Esophagus muscularis mucosa (tissue), 4 donors: ENCODE measurements at regions not wholly inside any gene's neighbourhood (a gene's known extent, or its start where the extent isn't known, plus 50 kb on each side); places are given as distances from the start of the nearest gene placed in this dataset.

ENCODE experiments used
- DNase-seq: peaks from one replicate; pipeline ENCODE4 v3.0.0-alpha.2; 2017; ENCODE audit errors: extremely low spot score
- H3K27ac ChIP-seq, 4 donors: fragments of 200-600 bp; sonication (generic); replicated peaks in 1 of 4; 1 replicate in 3 of 4; 2 replicates in 1 of 4; pipeline ENCODE4 v1.5.1; 2016 to 2019; ENCODE audit warnings: mild to moderate bottlenecking in 1 of 4
- H3K27me3 ChIP-seq, 4 donors: fragments of 200-600 bp; sonication (generic); one replicate each; pipeline versions ENCODE4 v1.5.1 to v1.6.0; 2016 to 2019
- H3K36me3 ChIP-seq, 4 donors: fragments of 200-600 bp; sonication (generic); one replicate each; pipeline ENCODE4 v1.5.1; 2016 to 2019
- H3K4me1 ChIP-seq, 4 donors: fragments of 200-600 bp; sonication (generic); one replicate each; pipeline ENCODE4 v1.5.1; 2016 to 2019
- H3K4me3 ChIP-seq, 4 donors: fragments of 200-600 bp; sonication (generic); 1 replicate in 2 of 4; 2 replicates in 2 of 4; pipeline ENCODE4 v1.5.1; 2016 to 2019; ENCODE audit warnings: mild to moderate bottlenecking in 4 of 4, moderate library complexity in 1 of 4
- H3K9me3 ChIP-seq, 4 donors: fragments of 200-600 bp; sonication (generic); 1 replicate in 3 of 4; 2 replicates in 1 of 4; pipeline ENCODE4 v1.5.1; 2016 to 2019
- CTCF ChIP-seq, 3 experiments: fragments of 200-600 bp in 2 of 3; fragments of 450-650 bp in 1 of 3; sonication (generic) in 2 of 3; IDR thresholded peaks; one replicate each; pipeline ENCODE4 v1.5.1; 2017 to 2019; ENCODE audit warnings: antibody characterized with exemption in 3 of 3, mild to moderate bottlenecking in 2 of 3, moderate library complexity in 1 of 3
- EP300 ChIP-seq: sonication (generic); formaldehyde crosslinking; IDR thresholded peaks from one replicate; pipeline ENCODE4 v1.6.1; 2017; ENCODE audit warnings: antibody characterized with exemption
- POLR2A ChIP-seq: fragments of 450-650 bp; IDR thresholded peaks from one replicate; pipeline ENCODE4 v1.6.1; 2017; ENCODE audit warnings: antibody characterized with exemption, moderate library complexity, mild to moderate bottlenecking, low read depth
- POLR2AphosphoS5 ChIP-seq, 2 donors: sonication (generic); formaldehyde crosslinking; IDR thresholded peaks; one replicate each; pipeline ENCODE4 v1.6.1; 2017; ENCODE audit warnings: antibody characterized with exemption in 2 of 2
- WGBS: methylation state at CpG from one replicate; pipeline ENCODE4 v1.1.5; 2018; 5-methylcytosine and 5-hydroxymethylcytosine counted together
- intact Hi-C: fragments of 100-400 bp; cut with DNase I; formaldehyde crosslinking; loops from one replicate; pipeline ENCODE4 v1.15.1; 2023

- WGBS = 90% methylated on average over 2 of the region's 2 CpGs
- Histone ChIP-seq H3K9me3 (no peaks in the 10 kb centered on the region), H3K36me3 (no peaks in the 10 kb centered on the region), H3K4me3 (no peak overlapping the region), H3K27me3 (no peaks in the 10 kb centered on the region), H3K27ac (no peak overlapping the region), H3K4me1 (no peaks in the 10 kb centered on the region)
- intact Hi-C loops = no loop called here
- no peak for TF ChIP-seq POLR2AphosphoS5 (IDR thresholded peaks at IDR 0.05)
- TF ChIP-seq EP300 = no peak
- no peak for TF ChIP-seq CTCF (IDR thresholded peaks at IDR 0.05)
- TF ChIP-seq POLR2A = no peak
- no peak for DNase-seq
These were observed 611.1 kb downstream of the CDH9 start for GRCh38 chr5:26427281-26427680.

GRCh38 chr5:26419987-26420386 lies 618.4 kb downstream of the CDH9 start:
- no peak for TF ChIP-seq POLR2AphosphoS5 (IDR thresholded peaks at IDR 0.05)
- no peak for TF ChIP-seq POLR2A
- TF ChIP-seq EP300 = no peak
- no peak for TF ChIP-seq CTCF (IDR thresholded peaks at IDR 0.05)
- intact Hi-C loops = no loop called here

GRCh38 chr5:26416911-26417310 lies 621.5 kb downstream of the CDH9 start:
- Histone ChIP-seq H3K27ac (no peak overlapping the region), H3K4me3 (no peak overlapping the region), H3K4me1 (no peaks in the 10 kb centered on the region), H3K36me3 (no peaks in the 10 kb centered on the region), H3K27me3 (no peaks in the 10 kb centered on the region), H3K9me3 (no peaks in the 10 kb centered on the region)
- TF ChIP-seq EP300 (no peak), CTCF (IDR thresholded peaks at IDR 0.05) (no peak), POLR2A (no peak), POLR2AphosphoS5 (IDR thresholded peaks at IDR 0.05) (no peak)
- no peak for DNase-seq
- intact Hi-C loops = no loop called here
- no CpG with 5 or more reads among the region's 5 CpGs for WGBS

More at GRCh38 chr5:26419987-26420386, 618.4 kb downstream of the CDH9 start:
- no peaks in the 10 kb centered on the region for H3K9me3 ChIP-seq
- no peak overlapping the region for H3K4me3 ChIP-seq
- no peaks in the 10 kb centered on the region for H3K36me3 ChIP-seq
- H3K27ac ChIP-seq = no peak overlapping the region
- 86% methylated on average over 1 of the region's 1 CpG for WGBS
- DNase-seq = no peak
- H3K27me3 ChIP-seq = no peaks in the 10 kb centered on the region
- H3K4me1 ChIP-seq = no peaks in the 10 kb centered on the region

- DNase-seq = no peak
- no peak overlapping the region for H3K4me3 ChIP-seq
- 77% methylated on average over 10 of the region's 12 CpGs for WGBS
- no peaks in the 10 kb centered on the region for H3K4me1 ChIP-seq
- intact Hi-C loops = no loop called here
- H3K36me3 ChIP-seq = no peaks in the 10 kb centered on the region
- no peaks in the 10 kb centered on the region for H3K27me3 ChIP-seq
- TF ChIP-seq CTCF (IDR thresholded peaks at IDR 0.05) (no peak), POLR2AphosphoS5 (IDR thresholded peaks at IDR 0.05) (no peak), EP300 (no peak), POLR2A (no peak)
- H3K9me3 ChIP-seq = no peaks in the 10 kb centered on the region
- H3K27ac ChIP-seq = no peak overlapping the region
These were observed 622.2 kb downstream of the CDH9 start for GRCh38 chr5:26415987-26416779.

- peaks cover 0 to 4% (median 0%) of the 10 kb centered on the region in 4 donors for H3K4me1 ChIP-seq
- H3K4me3 ChIP-seq = no peak overlapping the region
- no peaks in the 10 kb centered on the region for H3K36me3 ChIP-seq
- no peak for DNase-seq
- no peaks in the 10 kb centered on the region for H3K27me3 ChIP-seq
- 75% methylated on average over 5 of the region's 5 CpGs for WGBS
- intact Hi-C loops = no loop called here
- no peak for TF ChIP-seq CTCF (IDR thresholded peaks at IDR 0.05)
- TF ChIP-seq EP300 = no peak
- no peak for TF ChIP-seq POLR2A
- TF ChIP-seq POLR2AphosphoS5 (IDR thresholded peaks at IDR 0.05) = no peak
- H3K27ac ChIP-seq = no peak overlapping the region
- H3K9me3 ChIP-seq = no peaks in the 10 kb centered on the region
These were observed 647.8 kb downstream of the CDH9 start for GRCh38 chr5:26390608-26391007.
